ENCODE measurements at regions not wholly inside any gene's neighbourhood (a gene's known extent, or its start where the extent isn't known, plus 50 kb on each side); places are given as distances from the start of the nearest gene placed in this dataset.

DNA sequence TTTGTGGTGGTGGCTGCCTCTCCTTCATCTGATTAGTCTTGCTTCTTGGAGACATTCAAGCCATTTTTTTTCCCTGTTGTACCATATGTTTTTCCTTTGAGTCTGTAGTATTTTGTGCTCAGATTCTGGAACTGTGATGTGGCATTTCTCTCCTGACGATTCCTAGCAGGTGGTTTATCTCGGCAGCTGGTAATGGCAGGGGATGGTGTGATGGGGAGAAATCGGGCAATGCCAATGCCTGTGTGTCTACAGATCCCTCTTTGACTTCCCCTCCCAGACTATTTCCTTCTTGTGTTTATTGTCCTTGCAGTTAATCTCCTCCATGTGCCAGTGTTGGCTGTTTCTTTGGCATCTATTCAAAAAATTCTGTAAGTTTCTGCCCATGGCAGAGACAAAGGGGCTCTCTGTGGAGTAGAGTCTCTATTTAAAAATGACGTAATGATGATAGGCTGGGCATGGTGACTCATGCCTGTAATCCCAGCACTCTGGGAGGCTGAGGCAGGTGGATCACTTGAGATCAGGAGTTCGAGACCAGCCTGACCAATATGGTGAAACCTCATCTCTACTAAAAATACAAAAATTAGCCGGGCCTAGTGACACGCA is 90.2 kb upstream of the ERCC4 start:
- H3K36me3 Mint-ChIP-seq (ENCODE audit: insufficient read depth in 1 of 3, low read depth in 3 of 3): no peaks in the 10 kb centered on the region
- TF ChIP-seq, protein P1, sequence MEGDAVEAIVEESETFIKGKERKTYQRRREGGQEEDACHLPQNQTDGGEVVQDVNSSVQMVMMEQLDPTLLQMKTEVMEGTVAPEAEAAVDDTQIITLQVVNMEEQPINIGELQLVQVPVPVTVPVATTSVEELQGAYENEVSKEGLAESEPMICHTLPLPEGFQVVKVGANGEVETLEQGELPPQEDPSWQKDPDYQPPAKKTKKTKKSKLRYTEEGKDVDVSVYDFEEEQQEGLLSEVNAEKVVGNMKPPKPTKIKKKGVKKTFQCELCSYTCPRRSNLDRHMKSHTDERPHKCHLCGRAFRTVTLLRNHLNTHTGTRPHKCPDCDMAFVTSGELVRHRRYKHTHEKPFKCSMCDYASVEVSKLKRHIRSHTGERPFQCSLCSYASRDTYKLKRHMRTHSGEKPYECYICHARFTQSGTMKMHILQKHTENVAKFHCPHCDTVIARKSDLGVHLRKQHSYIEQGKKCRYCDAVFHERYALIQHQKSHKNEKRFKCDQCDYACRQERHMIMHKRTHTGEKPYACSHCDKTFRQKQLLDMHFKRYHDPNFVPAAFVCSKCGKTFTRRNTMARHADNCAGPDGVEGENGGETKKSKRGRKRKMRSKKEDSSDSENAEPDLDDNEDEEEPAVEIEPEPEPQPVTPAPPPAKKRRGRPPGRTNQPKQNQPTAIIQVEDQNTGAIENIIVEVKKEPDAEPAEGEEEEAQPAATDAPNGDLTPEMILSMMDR (conservative IDR thresholded peaks at IDR 0.05): no peak
- H3K9me3 Mint-ChIP-seq: peaks cover 0 to 2% of the 10 kb centered on the region in 2 experiments; a peak in 1 of 5 replicates

More for the DNA sequence above, 90.2 kb upstream of the ERCC4 start:
- Histone ChIP-seq H3K18ac (ENCODE audit: insufficient read length, low read depth, low read length) (no peak overlapping the region), H3K4me1 (ENCODE audit: insufficient read depth, low read length) (no peaks in the 10 kb centered on the region), H3K14ac (ENCODE audit: insufficient read depth, low read length) (no peak overlapping the region), H3K27me3 (ENCODE audit: insufficient read depth, low read length) (no peaks in the 10 kb centered on the region), H3K9me3 (ENCODE audit: control insufficient read depth, low read depth, low read length) (no peaks in the 10 kb centered on the region), H2AFZ (ENCODE audit: low read length) (no peak overlapping the region), H4K91ac (ENCODE audit: insufficient read length, low read depth, low read length) (no peak overlapping the region), H3K4me2 (ENCODE audit: insufficient read depth, insufficient read length, low read length) (no peak overlapping the region), H2BK20ac (ENCODE audit: low read depth, low read length, poor library complexity, severe bottlenecking) (no peak overlapping the region), H3K9ac (ENCODE audit: extremely low read depth, insufficient read length, low read length) (no peak overlapping the region), H3K4ac (ENCODE audit: low read depth, low read length) (no peak overlapping the region), H2AK5ac (ENCODE audit: insufficient read length, low read length) (no peak overlapping the region), H3K23ac (ENCODE audit: insufficient read length, low read depth, low read length) (no peak overlapping the region), H3T11ph (ENCODE audit: low read length) (no peak overlapping the region), H3K23me2 (ENCODE audit: insufficient read length, low read depth, low read length, poor library complexity, severe bottlenecking) (no peaks in the 10 kb centered on the region), H3K79me1 (ENCODE audit: insufficient read depth, low read depth, low read length, poor library complexity, severe bottlenecking) (no peaks in the 10 kb centered on the region), H2BK120ac (ENCODE audit: low read depth, low read length, poor library complexity, severe bottlenecking) (no peak overlapping the region), H2BK5ac (ENCODE audit: insufficient read length, low read length) (no peak overlapping the region), H2BK15ac (ENCODE audit: low read depth, low read length) (no peak overlapping the region), H3K79me2 (ENCODE audit: insufficient read depth, low read length) (no peaks in the 10 kb centered on the region), H3K56ac (ENCODE audit: insufficient read length, low read depth, low read length) (no peak overlapping the region), H4K8ac (replicated peaks; ENCODE audit: insufficient read length, low read depth, low read length) (no peak overlapping the region), H4K20me1 (ENCODE audit: control insufficient read depth, insufficient read depth, insufficient read length) (no peaks in the 10 kb centered on the region), H2BK12ac (ENCODE audit: insufficient read length, low read depth, low read length) (no peak overlapping the region), H3K27ac (ENCODE audit: insufficient read length, low read depth, low read length) (no peak overlapping the region), H4K5ac (ENCODE audit: insufficient read length, low read depth, low read length) (no peak overlapping the region)
- peaks cover 6% of the 10 kb centered on the region for H3K27me3 Mint-ChIP-seq (ENCODE audit: low read depth)
- H3K4me3 Mint-ChIP-seq: no peak overlapping the region
- no peak for DNase-seq
- no peak overlapping the region; a peak in 2 of 7 replicates for H3K27ac Mint-ChIP-seq
- H3K4me1 Mint-ChIP-seq: peaks cover 12 to 25% of the 10 kb centered on the region in 2 experiments
- no CpG with 5 or more reads among the region's 7 CpGs for WGBS (ENCODE audit: extremely low coverage, insufficient read length, low lambda C conversion rate)
